ENCODE measurements at regions not wholly inside any gene's neighbourhood (a gene's known extent, or its start where the extent isn't known, plus 50 kb on each side); places are given as distances from the start of the nearest gene placed in this dataset.

- Histone ChIP-seq H3K14ac (ENCODE audit: insufficient read length) (no peak overlapping the region), H3K9me3 (ENCODE audit: insufficient read depth in 2 of 2, low read depth in 1 of 2, low read length in 1 of 2) (no peaks in the 10 kb centered on the region), H3K4me2 (ENCODE audit: insufficient read depth in 1 of 2, low read depth in 2 of 2, low read length in 2 of 2) (no peak overlapping the region), H3K27ac (ENCODE audit: low read depth, low read length) (no peak overlapping the region), H2AK5ac (ENCODE audit: low read depth, low read length) (no peak overlapping the region), H2BK5ac (ENCODE audit: low read depth, low read length) (no peak overlapping the region), H2AFZ (ENCODE audit: low read length) (no peak overlapping the region), H3K23me2 (ENCODE audit: low read depth, low read length) (no peaks in the 10 kb centered on the region), H4K8ac (ENCODE audit: extremely low read depth, insufficient read depth, low read length) (no peak overlapping the region), H3K9ac (replicated peaks in 1 of 4; ENCODE audit: extremely low read depth in 1 of 4, low read depth in 3 of 4, low read length in 3 of 4) (no peak overlapping the region), H4K91ac (replicated peaks; ENCODE audit: insufficient read length, low read length) (no peak overlapping the region), H2BK120ac (replicated peaks; ENCODE audit: low read depth, low read length) (no peak overlapping the region), H3K4ac (replicated peaks; ENCODE audit: insufficient read length, low read depth, low read length) (no peak overlapping the region), H3K18ac (ENCODE audit: extremely low read depth, low read length) (no peak overlapping the region), H4K20me1 (replicated peaks in 1 of 2; ENCODE audit: control insufficient read depth in 1 of 2, insufficient read depth in 2 of 2, low read length in 2 of 2) (no peaks in the 10 kb centered on the region), H3K36me3 (ENCODE audit: control insufficient read depth in 2 of 4, insufficient read depth in 4 of 4, low read length in 3 of 4) (no peaks in the 10 kb centered on the region), H3K56ac (replicated peaks; ENCODE audit: insufficient read length, low read depth, low read length) (no peak overlapping the region), H2BK12ac (ENCODE audit: low read depth, low read length) (no peak overlapping the region), H3K23ac (ENCODE audit: insufficient read length) (no peak overlapping the region), H3K4me3 (ENCODE audit: extremely low read depth in 1 of 4, insufficient read depth in 2 of 4, low read depth in 3 of 4, low read length in 4 of 4) (no peak overlapping the region), H3K27me3 (replicated peaks in 1 of 4; ENCODE audit: control insufficient read depth in 3 of 4, extremely low read depth in 1 of 4, insufficient read depth in 3 of 4, low read length in 3 of 4) (no peaks in the 10 kb centered on the region), H2BK20ac (ENCODE audit: low read length) (no peak overlapping the region), H3K4me1 (replicated peaks in 1 of 4; ENCODE audit: control insufficient read depth in 3 of 4, insufficient read depth in 4 of 4, low read length in 3 of 4) (no peaks in the 10 kb centered on the region), H3K79me1 (ENCODE audit: low read depth, low read length) (no peaks in the 10 kb centered on the region), H3K79me2 (ENCODE audit: control insufficient read depth in 1 of 2, insufficient read depth in 2 of 2, low read length in 2 of 2) (no peaks in the 10 kb centered on the region), H2BK15ac (ENCODE audit: low read length) (no peak overlapping the region), H4K5ac (ENCODE audit: insufficient read length, low read depth, low read length) (no peak overlapping the region)
- WGBS, 2 experiments (ENCODE audit: extremely low coverage in 1 of 2, insufficient coverage in 1 of 2, insufficient read length in 1 of 2, insufficient replicate concordance in 2 of 2, low coverage in 1 of 2, low lambda C conversion rate in 2 of 2, missing lambda C conversion rate in 1 of 2): 91% methylated on average over 3 of the region's 3 CpGs; no CpG with 5 or more reads in 1 of the 2 experiments
- CTCF ChIA-PET (ENCODE audit: partially characterized antibody): interaction anchor here (1.4 kb wide), 1 partner anchor 153 kb away, joined by 4 read pairs; no protein-coding TSS in a partner anchor
- POLR2A ChIA-PET (ENCODE audit: partially characterized antibody): no interaction called here
- TF ChIP-seq KDM5A (IDR thresholded peaks at IDR 0.05; ENCODE audit: low read length) (no peak), TAF1 (IDR thresholded peaks at IDR 0.05; ENCODE audit: low read depth, low read length) (no peak), BRCA1 (IDR thresholded peaks at IDR 0.05; ENCODE audit: low read depth, low read length) (no peak), KDM4A (IDR thresholded peaks at IDR 0.05; ENCODE audit: low read depth, low read length, severe bottlenecking) (no peak), FOSL1 (IDR thresholded peaks at IDR 0.05; ENCODE audit: insufficient read depth, low read depth, low read length) (no peak), HDAC2 (IDR thresholded peaks at IDR 0.05; ENCODE audit: borderline replicate concordance in 1 of 2, low read depth in 2 of 2, low read length in 2 of 2) (no peak), RAD21 (IDR thresholded peaks at IDR 0.05 in 1 of 2, conservative IDR thresholded peaks at IDR 0.05 in 1 of 2; ENCODE audit: low read depth in 2 of 2, low read length in 2 of 2) (no peak), SP4 (IDR thresholded peaks at IDR 0.05; ENCODE audit: low read length) (no peak), USF2 (IDR thresholded peaks at IDR 0.05; ENCODE audit: low read length) (no peak), JUN (IDR thresholded peaks at IDR 0.05; ENCODE audit: low read depth, low read length) (no peak), GABPA (IDR thresholded peaks at IDR 0.05; ENCODE audit: borderline replicate concordance, insufficient read depth, low read length) (no peak), MAX (IDR thresholded peaks at IDR 0.05) (no peak), BACH1 (IDR thresholded peaks at IDR 0.05; ENCODE audit: low read length) (no peak)
- FAIRE-seq (no peak), DNase-seq (ENCODE audit: low read depth in 1 of 2, low spot score in 2 of 2) (no peak)
Measured at GRCh38 chr2:194424683-194425209, 1232.3 kb upstream of the SLC39A10 start.
